ENCODE measurements at regions not wholly inside any gene's neighbourhood (a gene's known extent, or its start where the extent isn't known, plus 50 kb on each side); places are given as distances from the start of the nearest gene placed in this dataset.

DNA sequence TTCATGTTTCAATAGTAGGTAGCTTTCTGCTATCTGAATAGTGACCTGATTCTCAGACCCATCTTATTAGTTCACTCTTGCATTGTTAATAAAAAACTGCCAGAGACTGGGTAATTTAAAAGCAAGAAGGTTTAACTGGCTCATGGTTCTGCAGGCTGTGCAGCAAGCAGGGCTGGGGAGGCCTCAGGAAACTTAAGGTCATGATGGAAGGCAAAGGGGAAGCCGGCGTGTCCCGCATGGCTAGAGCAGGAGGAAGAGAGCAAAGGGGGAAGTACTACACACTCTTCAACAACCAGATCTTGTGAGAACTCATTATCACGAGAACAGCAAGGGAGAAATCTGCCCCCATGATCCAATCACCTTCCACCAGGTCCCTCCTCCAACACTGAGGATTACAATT lies 185.2 kb upstream of the PITRM1 start:
- TF ChIP-seq, protein P1, sequence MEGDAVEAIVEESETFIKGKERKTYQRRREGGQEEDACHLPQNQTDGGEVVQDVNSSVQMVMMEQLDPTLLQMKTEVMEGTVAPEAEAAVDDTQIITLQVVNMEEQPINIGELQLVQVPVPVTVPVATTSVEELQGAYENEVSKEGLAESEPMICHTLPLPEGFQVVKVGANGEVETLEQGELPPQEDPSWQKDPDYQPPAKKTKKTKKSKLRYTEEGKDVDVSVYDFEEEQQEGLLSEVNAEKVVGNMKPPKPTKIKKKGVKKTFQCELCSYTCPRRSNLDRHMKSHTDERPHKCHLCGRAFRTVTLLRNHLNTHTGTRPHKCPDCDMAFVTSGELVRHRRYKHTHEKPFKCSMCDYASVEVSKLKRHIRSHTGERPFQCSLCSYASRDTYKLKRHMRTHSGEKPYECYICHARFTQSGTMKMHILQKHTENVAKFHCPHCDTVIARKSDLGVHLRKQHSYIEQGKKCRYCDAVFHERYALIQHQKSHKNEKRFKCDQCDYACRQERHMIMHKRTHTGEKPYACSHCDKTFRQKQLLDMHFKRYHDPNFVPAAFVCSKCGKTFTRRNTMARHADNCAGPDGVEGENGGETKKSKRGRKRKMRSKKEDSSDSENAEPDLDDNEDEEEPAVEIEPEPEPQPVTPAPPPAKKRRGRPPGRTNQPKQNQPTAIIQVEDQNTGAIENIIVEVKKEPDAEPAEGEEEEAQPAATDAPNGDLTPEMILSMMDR (IDR thresholded peaks at IDR 0.05; ENCODE audit: low read depth, low read length): no peak
- no peak for DNase-seq (ENCODE audit: extremely low read depth, low read depth)

GRCh38 chr10:3355536-3355935 lies 183.0 kb upstream of the PITRM1 start:
- TF ChIP-seq, protein P1 (IDR thresholded peaks at IDR 0.05; ENCODE audit: low read depth, low read length): no peak
- no peak for DNase-seq (ENCODE audit: extremely low read depth, low read depth)

GRCh38 chr10:3354174-3354900 lies 181.8 kb upstream of the PITRM1 start:
- TF ChIP-seq, protein P1 (IDR thresholded peaks at IDR 0.05; ENCODE audit: low read depth, low read length): no peak

GRCh38 chr10:3353235-3353634 lies 180.7 kb upstream of the PITRM1 start:
- DNase-seq (ENCODE audit: extremely low read depth, low read depth): no peak
- TF ChIP-seq, protein P1 (IDR thresholded peaks at IDR 0.05; ENCODE audit: low read depth, low read length): no peak

More at GRCh38 chr10:3354174-3354900, 181.8 kb upstream of the PITRM1 start:
- DNase-seq (ENCODE audit: extremely low read depth, low read depth): no peak

DNA sequence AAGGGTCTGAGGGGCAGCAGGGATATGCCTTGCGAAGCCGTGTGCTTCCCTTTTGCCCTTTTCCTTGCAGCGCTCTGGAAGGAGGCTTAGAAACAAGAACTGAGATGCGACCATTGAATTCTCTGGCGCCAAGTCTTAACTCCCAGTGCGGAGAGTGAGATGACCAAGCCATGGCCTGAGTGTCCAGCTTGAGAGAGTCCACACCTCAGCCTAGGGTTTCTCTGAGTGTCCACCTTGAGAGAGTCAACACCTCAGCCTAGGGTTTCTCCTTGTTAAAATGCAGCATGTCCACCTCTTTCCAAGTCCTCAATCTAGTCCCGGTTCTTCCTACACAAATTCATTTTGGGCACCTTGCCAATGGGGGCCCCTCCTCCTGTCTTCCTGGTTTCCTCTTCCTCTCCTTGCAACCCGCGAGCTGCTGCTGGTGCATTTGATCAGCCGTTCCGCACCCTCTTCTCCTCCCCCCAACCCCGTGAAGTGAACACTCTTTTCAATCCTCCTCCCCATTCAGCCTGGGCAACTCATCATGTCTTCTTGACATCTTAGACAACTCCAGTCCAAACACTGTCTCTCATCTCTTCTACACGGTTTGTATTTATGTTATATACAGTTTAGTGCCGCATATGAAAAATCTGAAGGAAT lies 178.2 kb upstream of the PITRM1 start:
- DNase-seq (ENCODE audit: extremely low read depth, low read depth): no peak
- TF ChIP-seq, protein P1 (IDR thresholded peaks at IDR 0.05; ENCODE audit: low read depth, low read length): no peak

DNA sequence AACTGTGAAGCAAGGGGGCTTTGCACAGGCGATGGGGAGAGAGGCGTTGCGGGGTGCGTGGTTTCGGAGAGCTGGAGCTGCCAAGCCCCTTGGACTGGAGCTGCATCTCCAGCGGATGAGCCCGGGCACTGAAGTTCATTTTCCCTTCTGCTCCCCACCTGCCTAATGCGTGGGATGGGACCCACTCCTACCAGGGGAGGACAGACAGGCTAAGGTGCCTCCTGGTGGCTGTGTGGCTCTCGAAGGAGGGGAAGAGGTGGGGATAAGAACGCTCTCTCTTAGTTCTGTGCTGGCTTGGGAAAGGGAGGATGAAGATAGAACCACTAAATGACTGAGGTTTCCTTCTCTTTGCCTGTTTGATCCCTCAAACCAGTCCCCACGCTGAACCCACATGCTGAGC lies 177.6 kb upstream of the PITRM1 start:
- no peak for DNase-seq (ENCODE audit: extremely low read depth, low read depth)
- TF ChIP-seq, protein P1 (IDR thresholded peaks at IDR 0.05; ENCODE audit: low read depth, low read length): no peak

DNA sequence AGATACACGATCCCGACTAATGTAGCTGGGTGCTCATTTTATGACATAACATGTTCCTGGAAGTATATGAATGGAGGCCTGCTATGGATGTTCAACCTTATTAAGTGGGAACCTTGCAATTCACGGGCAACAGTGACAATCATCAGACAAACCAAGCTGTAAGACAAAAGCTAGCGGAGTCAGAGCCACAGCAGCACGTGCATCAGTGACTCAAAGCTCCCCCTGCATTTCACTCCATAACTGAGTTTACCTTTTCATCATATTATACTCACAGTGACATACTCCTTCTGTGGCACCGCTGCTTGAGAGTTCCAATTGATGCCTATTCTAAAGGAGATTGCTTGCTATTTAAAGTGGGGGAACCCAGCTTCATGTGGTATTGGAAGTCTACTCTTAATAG lies 176.0 kb upstream of the PITRM1 start:
- no peak for DNase-seq (ENCODE audit: extremely low read depth, low read depth)
- TF ChIP-seq, protein P1 (IDR thresholded peaks at IDR 0.05; ENCODE audit: low read depth, low read length): no peak
